ENCODE measurements at regions not wholly inside any gene's neighbourhood (a gene's known extent, or its start where the extent isn't known, plus 50 kb on each side); places are given as distances from the start of the nearest gene placed in this dataset.
"Not testable (repeated sequence)": the region's sequence is repeated elsewhere in the genome, so short reads cannot be mapped to it uniquely, and the experiment has no call there.

GRCh38 chr16:59959311-59959710 is 1225.2 kb upstream of the GOT2 start:
- H3K9me3 ChIP-seq (ENCODE audit: control insufficient read depth in 3 of 3, low read length in 3 of 3) = no peaks in the 10 kb centered on the region
- H3K4me1 ChIP-seq (ENCODE audit: control insufficient read depth in 3 of 3, insufficient read depth in 3 of 3, low read length in 3 of 3) = no peaks in the 10 kb centered on the region
- H3K36me3 ChIP-seq (ENCODE audit: control insufficient read depth in 3 of 3, insufficient read depth in 3 of 3, low read length in 3 of 3) = no peaks in the 10 kb centered on the region
- H3K4me3 ChIP-seq (ENCODE audit: low read length in 3 of 3) = no peak overlapping the region
- H3K27ac ChIP-seq (ENCODE audit: low read depth, low read length) = no peak overlapping the region
- H3K9ac ChIP-seq (ENCODE audit: low read depth in 1 of 3, low read length in 3 of 3) = no peak overlapping the region
- no peaks in the 10 kb centered on the region for H3K27me3 ChIP-seq (ENCODE audit: control insufficient read depth in 3 of 3, insufficient read depth in 3 of 3, low read length in 3 of 3)

GRCh38 chr16:59950431-59950830 is 1216.3 kb upstream of the GOT2 start:
- Histone ChIP-seq H3K4me1 (ENCODE audit: control insufficient read depth in 3 of 3, insufficient read depth in 3 of 3, low read length in 3 of 3) (no peaks in the 10 kb centered on the region), H3K9me3 (ENCODE audit: control insufficient read depth in 3 of 3, low read length in 3 of 3) (no peaks in the 10 kb centered on the region), H3K9ac (ENCODE audit: low read depth in 1 of 3, low read length in 3 of 3) (no peak overlapping the region), H3K27me3 (ENCODE audit: control insufficient read depth in 3 of 3, insufficient read depth in 3 of 3, low read length in 3 of 3) (no peaks in the 10 kb centered on the region), H3K27ac (ENCODE audit: low read depth, low read length) (no peak overlapping the region), H3K4me3 (ENCODE audit: low read length in 3 of 3) (no peak overlapping the region), H3K36me3 (ENCODE audit: control insufficient read depth in 3 of 3, insufficient read depth in 3 of 3, low read length in 3 of 3) (no peaks in the 10 kb centered on the region)

DNA sequence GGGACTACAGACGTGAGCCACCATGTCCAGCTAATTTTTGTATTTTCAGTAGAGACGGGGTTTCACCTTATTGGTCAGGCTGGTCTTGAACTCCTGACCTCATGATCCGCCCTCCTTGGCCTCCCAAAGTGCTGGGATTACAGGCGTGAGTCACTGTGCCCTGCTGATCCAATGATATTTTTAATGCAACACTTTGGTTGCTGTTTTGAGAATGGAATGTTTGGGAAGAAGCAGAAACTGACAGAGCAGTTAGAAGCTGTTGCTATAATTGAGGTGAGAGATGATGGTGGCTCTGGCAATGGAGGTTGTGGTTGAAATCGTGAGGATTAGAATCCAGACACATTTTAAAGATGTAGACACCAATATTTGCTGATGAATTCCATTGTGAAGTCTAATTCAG is 1209.9 kb upstream of the GOT2 start:
- not testable (repeated sequence) for H3K9ac ChIP-seq (ENCODE audit: low read depth in 1 of 3, low read length in 3 of 3); H3K4me3 ChIP-seq (ENCODE audit: low read length in 3 of 3); H3K36me3 ChIP-seq (ENCODE audit: control insufficient read depth in 3 of 3, insufficient read depth in 3 of 3, low read length in 3 of 3); H3K4me1 ChIP-seq (ENCODE audit: control insufficient read depth in 3 of 3, insufficient read depth in 3 of 3, low read length in 3 of 3); H3K27ac ChIP-seq (ENCODE audit: low read depth, low read length); H3K9me3 ChIP-seq (ENCODE audit: control insufficient read depth in 3 of 3, low read length in 3 of 3); H3K27me3 ChIP-seq (ENCODE audit: control insufficient read depth in 3 of 3, insufficient read depth in 3 of 3, low read length in 3 of 3)

DNA sequence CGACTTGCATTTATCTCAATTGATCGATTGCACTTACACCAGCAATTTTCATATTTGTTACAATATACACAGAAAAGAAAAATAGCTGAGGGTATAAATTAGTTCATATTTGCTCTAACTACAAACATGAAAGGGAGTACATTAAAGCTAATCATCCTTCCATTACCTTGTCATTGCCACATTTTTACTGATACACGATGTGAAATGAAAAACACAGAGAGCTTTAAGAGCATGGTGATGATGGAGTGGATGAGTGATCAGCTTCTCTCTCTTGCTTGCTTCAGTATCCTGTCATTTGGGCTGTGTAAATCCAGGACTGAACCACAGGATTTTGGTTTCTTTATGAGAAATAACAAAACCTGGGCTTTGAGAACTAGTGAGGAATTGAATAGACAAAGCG is 1207.5 kb upstream of the GOT2 start:
- no peaks in the 10 kb centered on the region for H3K36me3 ChIP-seq (ENCODE audit: control insufficient read depth in 3 of 3, insufficient read depth in 3 of 3, low read length in 3 of 3)
- no peak overlapping the region for H3K4me3 ChIP-seq (ENCODE audit: low read length in 3 of 3)
- no peak overlapping the region for H3K9ac ChIP-seq (ENCODE audit: low read depth in 1 of 3, low read length in 3 of 3)
- no peak overlapping the region for H3K27ac ChIP-seq (ENCODE audit: low read depth, low read length)
- no peaks in the 10 kb centered on the region for H3K27me3 ChIP-seq (ENCODE audit: control insufficient read depth in 3 of 3, insufficient read depth in 3 of 3, low read length in 3 of 3)
- H3K4me1 ChIP-seq (ENCODE audit: control insufficient read depth in 3 of 3, insufficient read depth in 3 of 3, low read length in 3 of 3) = no peaks in the 10 kb centered on the region
- H3K9me3 ChIP-seq (ENCODE audit: control insufficient read depth in 3 of 3, low read length in 3 of 3) = no peaks in the 10 kb centered on the region

GRCh38 chr16:59920054-59920453 is 1185.9 kb upstream of the GOT2 start:
- Histone ChIP-seq H3K4me1 (ENCODE audit: control insufficient read depth in 3 of 3, insufficient read depth in 3 of 3, low read length in 3 of 3) (no peaks in the 10 kb centered on the region), H3K36me3 (ENCODE audit: control insufficient read depth in 3 of 3, insufficient read depth in 3 of 3, low read length in 3 of 3) (no peaks in the 10 kb centered on the region), H3K27me3 (ENCODE audit: control insufficient read depth in 3 of 3, insufficient read depth in 3 of 3, low read length in 3 of 3) (no peaks in the 10 kb centered on the region), H3K9me3 (ENCODE audit: control insufficient read depth in 3 of 3, low read length in 3 of 3) (no peaks in the 10 kb centered on the region), H3K9ac (ENCODE audit: low read depth in 1 of 3, low read length in 3 of 3) (no peak overlapping the region), H3K4me3 (ENCODE audit: low read length in 3 of 3) (no peak overlapping the region), H3K27ac (ENCODE audit: low read depth, low read length) (no peak overlapping the region)

- no peak overlapping the region for H3K9ac ChIP-seq (ENCODE audit: low read depth in 1 of 3, low read length in 3 of 3)
- no peaks in the 10 kb centered on the region for H3K9me3 ChIP-seq (ENCODE audit: control insufficient read depth in 3 of 3, low read length in 3 of 3)
- H3K4me1 ChIP-seq (ENCODE audit: control insufficient read depth in 3 of 3, insufficient read depth in 3 of 3, low read length in 3 of 3) = no peaks in the 10 kb centered on the region
- H3K27ac ChIP-seq (ENCODE audit: low read depth, low read length) = no peak overlapping the region
- H3K4me3 ChIP-seq (ENCODE audit: low read length in 3 of 3) = no peak overlapping the region
- no peaks in the 10 kb centered on the region for H3K27me3 ChIP-seq (ENCODE audit: control insufficient read depth in 3 of 3, insufficient read depth in 3 of 3, low read length in 3 of 3)
- H3K36me3 ChIP-seq (ENCODE audit: control insufficient read depth in 3 of 3, insufficient read depth in 3 of 3, low read length in 3 of 3) = no peaks in the 10 kb centered on the region
Measured at GRCh38 chr16:59913666-59914065, 1179.5 kb upstream of the GOT2 start.

DNA sequence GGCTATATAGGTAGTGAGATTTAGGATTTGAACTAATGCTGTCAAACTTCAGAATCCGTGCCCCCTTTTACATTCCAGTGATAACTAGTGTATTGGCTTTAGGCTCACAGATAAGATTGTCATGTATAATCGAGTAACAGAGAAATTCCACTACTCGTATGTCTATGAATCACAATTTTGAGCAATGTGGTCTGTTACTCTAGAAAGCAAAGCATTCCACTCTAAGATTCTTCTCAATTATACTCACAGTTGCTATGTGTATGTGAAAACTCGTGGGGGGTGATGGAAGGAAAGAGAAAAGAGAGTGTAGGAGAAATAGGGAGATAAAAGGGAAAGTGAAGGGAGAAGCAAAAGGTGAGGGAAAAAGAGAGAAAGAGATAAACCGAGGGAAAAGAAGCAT is 1175.1 kb upstream of the GOT2 start:
- H3K27me3 ChIP-seq (ENCODE audit: control insufficient read depth in 3 of 3, insufficient read depth in 3 of 3, low read length in 3 of 3) = no peaks in the 10 kb centered on the region
- no peak overlapping the region for H3K4me3 ChIP-seq (ENCODE audit: low read length in 3 of 3)
- no peak overlapping the region for H3K9ac ChIP-seq (ENCODE audit: low read depth in 1 of 3, low read length in 3 of 3)
- H3K4me1 ChIP-seq (ENCODE audit: control insufficient read depth in 3 of 3, insufficient read depth in 3 of 3, low read length in 3 of 3) = no peaks in the 10 kb centered on the region
- no peaks in the 10 kb centered on the region for H3K36me3 ChIP-seq (ENCODE audit: control insufficient read depth in 3 of 3, insufficient read depth in 3 of 3, low read length in 3 of 3)
- no peaks in the 10 kb centered on the region for H3K9me3 ChIP-seq (ENCODE audit: control insufficient read depth in 3 of 3, low read length in 3 of 3)
- H3K27ac ChIP-seq (ENCODE audit: low read depth, low read length) = no peak overlapping the region

DNA sequence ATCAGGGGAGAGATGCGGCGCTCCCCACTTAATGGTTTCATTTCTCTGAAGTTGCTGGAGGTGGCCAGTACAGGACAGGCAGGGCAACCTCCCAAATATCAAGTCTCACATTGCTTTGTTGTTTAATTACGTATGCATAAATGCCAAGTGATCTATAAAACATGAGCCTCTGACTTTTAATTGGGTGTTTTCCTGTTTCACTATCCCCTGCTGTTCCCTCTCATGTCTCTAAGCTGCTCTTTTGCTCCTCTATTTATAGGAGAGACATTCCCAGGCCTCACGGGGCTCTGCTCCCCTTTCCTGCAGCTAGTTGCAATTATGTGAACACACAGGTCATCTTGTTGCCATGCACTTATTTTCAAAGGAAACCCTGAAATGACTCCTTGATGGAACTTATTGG is 1173.5 kb upstream of the GOT2 start:
- Histone ChIP-seq H3K4me3 (ENCODE audit: low read length in 3 of 3) (no peak overlapping the region), H3K27ac (ENCODE audit: low read depth, low read length) (no peak overlapping the region), H3K9ac (ENCODE audit: low read depth in 1 of 3, low read length in 3 of 3) (no peak overlapping the region), H3K27me3 (ENCODE audit: control insufficient read depth in 3 of 3, insufficient read depth in 3 of 3, low read length in 3 of 3) (no peaks in the 10 kb centered on the region), H3K9me3 (ENCODE audit: control insufficient read depth in 3 of 3, low read length in 3 of 3) (no peaks in the 10 kb centered on the region), H3K4me1 (ENCODE audit: control insufficient read depth in 3 of 3, insufficient read depth in 3 of 3, low read length in 3 of 3) (no peaks in the 10 kb centered on the region), H3K36me3 (ENCODE audit: control insufficient read depth in 3 of 3, insufficient read depth in 3 of 3, low read length in 3 of 3) (no peaks in the 10 kb centered on the region)

DNA sequence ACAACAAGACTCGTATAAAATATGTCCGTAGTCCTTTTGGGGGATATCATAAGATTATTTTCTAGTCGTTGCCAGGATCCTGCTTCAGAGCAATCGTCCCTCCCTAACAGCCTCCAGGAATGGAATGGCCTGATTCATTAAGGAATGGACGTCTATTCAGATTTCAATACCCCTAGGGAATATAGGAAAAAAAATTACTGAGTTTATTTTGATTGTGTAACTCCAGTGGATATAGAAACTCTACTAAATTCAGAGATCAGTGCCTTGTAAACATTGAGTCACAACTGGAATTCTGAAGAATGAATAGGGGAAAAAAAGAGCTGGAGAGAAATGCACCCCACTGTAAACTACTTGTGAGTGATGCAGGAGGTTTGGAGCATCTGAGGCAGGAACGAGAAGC is 1171.5 kb upstream of the GOT2 start:
- no peaks in the 10 kb centered on the region for H3K36me3 ChIP-seq (ENCODE audit: control insufficient read depth in 3 of 3, insufficient read depth in 3 of 3, low read length in 3 of 3)
- H3K4me3 ChIP-seq (ENCODE audit: low read length in 3 of 3) = no peak overlapping the region
- no peak overlapping the region for H3K27ac ChIP-seq (ENCODE audit: low read depth, low read length)

DNA sequence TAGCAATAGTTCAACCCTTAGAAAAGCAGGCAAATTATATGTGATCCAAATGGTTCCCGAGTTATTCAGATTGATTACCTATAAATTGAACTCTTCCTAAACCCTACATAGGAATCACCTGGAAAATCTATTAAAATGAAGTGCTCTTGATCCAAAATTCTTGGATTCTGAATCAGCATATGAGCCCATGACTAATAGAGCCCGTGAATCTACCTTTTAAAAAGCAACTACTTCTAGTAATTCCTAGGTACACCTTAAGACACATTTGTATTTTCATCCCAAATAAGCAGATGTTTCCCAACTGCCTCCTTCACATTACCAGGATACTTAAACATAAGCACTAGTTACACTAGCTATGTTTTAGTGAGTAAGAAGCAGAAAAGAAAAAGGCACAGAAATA is 1171.0 kb upstream of the GOT2 start:
- H3K27ac ChIP-seq (ENCODE audit: low read depth, low read length) = no peak overlapping the region

More for the DNA sequence above, 1171.5 kb upstream of the GOT2 start:
- H3K4me1 ChIP-seq (ENCODE audit: control insufficient read depth in 3 of 3, insufficient read depth in 3 of 3, low read length in 3 of 3) = no peaks in the 10 kb centered on the region
- H3K27me3 ChIP-seq (ENCODE audit: control insufficient read depth in 3 of 3, insufficient read depth in 3 of 3, low read length in 3 of 3) = no peaks in the 10 kb centered on the region
- H3K9me3 ChIP-seq (ENCODE audit: control insufficient read depth in 3 of 3, low read length in 3 of 3) = no peaks in the 10 kb centered on the region
- H3K9ac ChIP-seq (ENCODE audit: low read depth in 1 of 3, low read length in 3 of 3) = no peak overlapping the region

GRCh38 chr16:59899940-59900339 is 1165.8 kb upstream of the GOT2 start:
- H3K27me3 ChIP-seq (ENCODE audit: control insufficient read depth in 3 of 3, insufficient read depth in 3 of 3, low read length in 3 of 3) = no peaks in the 10 kb centered on the region
- H3K4me3 ChIP-seq (ENCODE audit: low read length in 3 of 3) = no peak overlapping the region
- H3K9ac ChIP-seq (ENCODE audit: low read depth in 1 of 3, low read length in 3 of 3) = no peak overlapping the region
- no peaks in the 10 kb centered on the region for H3K36me3 ChIP-seq (ENCODE audit: control insufficient read depth in 3 of 3, insufficient read depth in 3 of 3, low read length in 3 of 3)
- H3K27ac ChIP-seq (ENCODE audit: low read depth, low read length) = no peak overlapping the region
- no peaks in the 10 kb centered on the region for H3K4me1 ChIP-seq (ENCODE audit: control insufficient read depth in 3 of 3, insufficient read depth in 3 of 3, low read length in 3 of 3)
- H3K9me3 ChIP-seq (ENCODE audit: control insufficient read depth in 3 of 3, low read length in 3 of 3) = no peaks in the 10 kb centered on the region

More for the DNA sequence above, 1171.0 kb upstream of the GOT2 start:
- Histone ChIP-seq H3K4me3 (ENCODE audit: low read length in 3 of 3) (no peak overlapping the region), H3K36me3 (ENCODE audit: control insufficient read depth in 3 of 3, insufficient read depth in 3 of 3, low read length in 3 of 3) (no peaks in the 10 kb centered on the region), H3K27me3 (ENCODE audit: control insufficient read depth in 3 of 3, insufficient read depth in 3 of 3, low read length in 3 of 3) (no peaks in the 10 kb centered on the region), H3K4me1 (ENCODE audit: control insufficient read depth in 3 of 3, insufficient read depth in 3 of 3, low read length in 3 of 3) (no peaks in the 10 kb centered on the region), H3K9me3 (ENCODE audit: control insufficient read depth in 3 of 3, low read length in 3 of 3) (no peaks in the 10 kb centered on the region), H3K9ac (ENCODE audit: low read depth in 1 of 3, low read length in 3 of 3) (no peak overlapping the region)
